Tibial nerve (tissue), 3 donors: ENCODE measurements at regions not wholly inside any gene's neighbourhood (a gene's known extent, or its start where the extent isn't known, plus 50 kb on each side); places are given as distances from the start of the nearest gene placed in this dataset.

Experiments used
- CTCF ChIP-seq, 5 experiments: fragments of 200-600 bp in 3 of 5; fragments of 450-650 bp in 2 of 5; sonication (generic) in 3 of 5; IDR thresholded peaks; one replicate each; pipeline ENCODE4 v1.5.1; 2016 to 2019; ENCODE audit warnings: antibody characterized with exemption in 5 of 5, mild to moderate bottlenecking in 3 of 5, moderate library complexity in 2 of 5
- POLR2A ChIP-seq, 2 donors: fragments of 450-650 bp; IDR thresholded peaks; one replicate each; pipeline ENCODE4 v1.6.1; 2017; ENCODE audit warnings: antibody characterized with exemption in 2 of 2, mild to moderate bottlenecking in 2 of 2, moderate library complexity in 2 of 2

- TF ChIP-seq CTCF (IDR thresholded peaks at IDR 0.05) (no peak), POLR2A (IDR thresholded peaks at IDR 0.05) (no peak)
Observed at GRCh38 chr6:114407426-114408035, 64.7 kb upstream of the HS3ST5 start.
